CD4-positive, alpha-beta T cell (primary cell): ENCODE measurements at regions not wholly inside any gene's neighbourhood (a gene's known extent, or its start where the extent isn't known, plus 50 kb on each side); places are given as distances from the start of the nearest gene placed in this dataset.

Source experiments
- ATAC-seq: fragments of 200-7000 bp; cut with Tn5 transposase; one replicate; pipeline ENCODE4 v1.10.0; 2022; ENCODE audit warnings: mild to moderate bottlenecking; ENCODE audit not compliant: poor library complexity
- CTCF ChIA-PET: fragments of 350-600 bp; sonication (Branson Sonifier 250); formaldehyde crosslinking; loops from one replicate; lab custom pipeline; 2021; ENCODE audit warnings: antibody characterized with exemption, inconsistent platforms; lab: Charles Lee
- POLR2A ChIA-PET: fragments of 350-600 bp; sonication (Branson Sonifier 250); formaldehyde crosslinking; loops from one replicate; lab custom pipeline; 2021; ENCODE audit warnings: antibody characterized with exemption, inconsistent platforms; lab: Charles Lee
- DNase-seq, 14 experiments: peaks; one replicate each; pipeline ENCODE4 v3.0.0-alpha.2; 2013 to 2020; ENCODE audit warnings: mixed read lengths in 2 of 14
- H3K27ac ChIP-seq, 2 donors: one replicate each; pipeline versions ENCODE4 v1.5.1 to v1.7.0; 2013; ENCODE audit warnings: low read length in 2 of 2, low read depth in 1 of 2, mild to moderate bottlenecking in 1 of 2
- H3K27me3 ChIP-seq, 2 experiments: 1 replicate in 1 of 2; 2 replicates in 1 of 2; pipeline versions ENCODE4 v1.6.1 to v1.7.0; 2013; ENCODE audit warnings: low read length in 2 of 2, control low read depth in 1 of 2, mild to moderate bottlenecking in 1 of 2, moderate library complexity in 1 of 2; ENCODE audit not compliant: insufficient read depth in 2 of 2, control insufficient read depth in 1 of 2
- H3K36me3 ChIP-seq: one replicate; pipeline ENCODE4 v1.6.1; 2013; ENCODE audit warnings: low read length, control low read depth; ENCODE audit not compliant: insufficient read depth
- H3K4me1 ChIP-seq: one replicate; pipeline ENCODE4 v1.6.1; 2013; ENCODE audit warnings: low read length, control low read depth; ENCODE audit not compliant: insufficient read depth
- H3K4me3 ChIP-seq: one replicate; pipeline ENCODE4 v1.5.1; 2013; ENCODE audit warnings: mild to moderate bottlenecking, low read length, moderate library complexity
- H3K9me3 ChIP-seq, 2 experiments: 1 replicate in 1 of 2; 2 replicates in 1 of 2; pipeline versions ENCODE4 v1.6.1 to v1.7.0; 2013; ENCODE audit warnings: low read length in 2 of 2, mild to moderate bottlenecking in 2 of 2, control low read depth in 1 of 2, moderate library complexity in 1 of 2; ENCODE audit not compliant: control insufficient read depth in 1 of 2, insufficient read depth in 1 of 2
- H3K27ac Mint-ChIP-seq: one replicate; pipeline ENCODE4 v1.8.0; 2020; ENCODE audit warnings: mixed read lengths
- H3K27me3 Mint-ChIP-seq: one replicate; pipeline ENCODE4 v1.8.0; 2021; ENCODE audit warnings: mixed read lengths
- H3K36me3 Mint-ChIP-seq: one replicate; pipeline ENCODE4 v1.8.0; 2021; ENCODE audit warnings: low read depth, mixed read lengths
- H3K4me1 Mint-ChIP-seq: one replicate; pipeline ENCODE4 v1.8.0; 2021; ENCODE audit warnings: low read depth, mixed read lengths
- H3K4me3 Mint-ChIP-seq: one replicate; pipeline ENCODE4 v1.8.0; 2020; ENCODE audit warnings: mild to moderate bottlenecking, mixed read lengths
- H3K9me3 Mint-ChIP-seq: one replicate; pipeline ENCODE4 v1.8.0; 2020; ENCODE audit warnings: mixed read lengths
- intact Hi-C, 2 experiments: fragments of 100-400 bp; cut with DNase I in 1 of 2; cut with micrococcal nuclease in 1 of 2; formaldehyde crosslinking; loops; one replicate each; pipeline versions ENCODE4 v1.15.1 to v1.9.0; 2023 to 2025; cut with DNase I, micrococcal nuclease
- TF ChIP-seq, protein P1 (sequence below): fragments of 200-600 bp; IDR thresholded peaks from one replicate; pipeline ENCODE4 v1.8.0; 2022; ENCODE audit warnings: antibody characterized with exemption, mild to moderate bottlenecking

DNA sequence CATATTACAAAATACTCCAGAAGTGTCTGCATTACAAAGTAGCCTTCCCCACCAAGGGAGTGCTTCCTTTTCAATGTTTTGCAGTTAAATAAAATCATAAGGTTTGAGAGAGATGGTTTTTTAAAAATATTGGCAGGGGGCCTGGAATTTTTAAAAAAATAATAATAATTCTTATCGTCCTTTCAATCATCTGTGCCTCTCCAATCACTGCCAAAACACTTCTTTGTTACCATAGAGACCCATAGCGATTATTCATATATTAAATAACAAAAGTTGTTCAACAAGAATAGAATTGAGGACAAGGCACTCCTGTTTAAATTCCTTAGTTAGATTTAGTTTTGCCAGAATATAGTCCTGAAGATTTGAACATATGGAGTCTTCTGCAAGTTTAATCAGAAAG lies 203.1 kb downstream of the FAT4 start:
- CTCF ChIA-PET = no interaction called here
- no peaks in the 10 kb centered on the region for H3K36me3 ChIP-seq

DNA sequence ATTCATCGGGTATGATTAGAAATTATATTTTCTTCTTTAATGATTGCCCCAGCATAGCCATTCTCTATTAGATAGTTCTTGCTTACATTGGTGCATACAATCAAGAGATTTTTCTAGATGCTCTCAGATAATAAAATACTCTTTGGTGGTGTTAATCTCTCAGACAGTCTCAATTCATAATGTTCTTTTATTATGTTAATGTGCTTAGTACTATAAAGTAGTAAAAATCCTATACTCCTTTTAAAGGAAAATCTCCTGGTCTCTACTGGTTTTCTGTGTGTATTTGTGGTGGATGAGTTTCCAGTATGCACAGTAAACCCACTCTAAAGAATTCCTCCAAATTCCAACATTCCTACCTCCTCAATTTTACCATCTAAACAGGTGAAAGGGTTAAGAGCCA lies 203.5 kb downstream of the FAT4 start:
- Mint-ChIP-seq H3K9me3 (peaks cover 4% of the 10 kb centered on the region), H3K36me3 (no peaks in the 10 kb centered on the region), H3K4me1 (no peaks in the 10 kb centered on the region), H3K27ac (no peak overlapping the region), H3K4me3 (no peak overlapping the region), H3K27me3 (no peaks in the 10 kb centered on the region)
- ChIA-PET CTCF (no interaction called here), POLR2A (no interaction called here)
- Histone ChIP-seq H3K27ac (no peak overlapping the region), H3K4me3 (no peak overlapping the region), H3K36me3 (no peaks in the 10 kb centered on the region), H3K9me3 (peaks cover 0 to 8% of the 10 kb centered on the region in 2 experiments), H3K4me1 (no peaks in the 10 kb centered on the region), H3K27me3 (no peaks in the 10 kb centered on the region)
- intact Hi-C loops = no loop called here
- TF ChIP-seq, protein P1, sequence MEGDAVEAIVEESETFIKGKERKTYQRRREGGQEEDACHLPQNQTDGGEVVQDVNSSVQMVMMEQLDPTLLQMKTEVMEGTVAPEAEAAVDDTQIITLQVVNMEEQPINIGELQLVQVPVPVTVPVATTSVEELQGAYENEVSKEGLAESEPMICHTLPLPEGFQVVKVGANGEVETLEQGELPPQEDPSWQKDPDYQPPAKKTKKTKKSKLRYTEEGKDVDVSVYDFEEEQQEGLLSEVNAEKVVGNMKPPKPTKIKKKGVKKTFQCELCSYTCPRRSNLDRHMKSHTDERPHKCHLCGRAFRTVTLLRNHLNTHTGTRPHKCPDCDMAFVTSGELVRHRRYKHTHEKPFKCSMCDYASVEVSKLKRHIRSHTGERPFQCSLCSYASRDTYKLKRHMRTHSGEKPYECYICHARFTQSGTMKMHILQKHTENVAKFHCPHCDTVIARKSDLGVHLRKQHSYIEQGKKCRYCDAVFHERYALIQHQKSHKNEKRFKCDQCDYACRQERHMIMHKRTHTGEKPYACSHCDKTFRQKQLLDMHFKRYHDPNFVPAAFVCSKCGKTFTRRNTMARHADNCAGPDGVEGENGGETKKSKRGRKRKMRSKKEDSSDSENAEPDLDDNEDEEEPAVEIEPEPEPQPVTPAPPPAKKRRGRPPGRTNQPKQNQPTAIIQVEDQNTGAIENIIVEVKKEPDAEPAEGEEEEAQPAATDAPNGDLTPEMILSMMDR = no peak
- ATAC-seq = no peak
- DNase-seq = no peak

More for the DNA sequence above, 203.1 kb downstream of the FAT4 start:
- H3K4me3 ChIP-seq = no peak overlapping the region
- H3K27ac ChIP-seq = no peak overlapping the region
- Mint-ChIP-seq H3K4me1 (no peaks in the 10 kb centered on the region), H3K27ac (no peak overlapping the region), H3K27me3 (no peaks in the 10 kb centered on the region), H3K4me3 (no peak overlapping the region), H3K36me3 (no peaks in the 10 kb centered on the region), H3K9me3 (peaks cover 4% of the 10 kb centered on the region)
- no peaks in the 10 kb centered on the region for H3K4me1 ChIP-seq
- TF ChIP-seq, protein P1 = no peak
- POLR2A ChIA-PET = no interaction called here
- ATAC-seq (no peak), DNase-seq (no peak)
- peaks cover 0 to 4% of the 10 kb centered on the region in 2 experiments for H3K9me3 ChIP-seq
- H3K27me3 ChIP-seq = no peaks in the 10 kb centered on the region
- intact Hi-C loops = no loop called here

DNA sequence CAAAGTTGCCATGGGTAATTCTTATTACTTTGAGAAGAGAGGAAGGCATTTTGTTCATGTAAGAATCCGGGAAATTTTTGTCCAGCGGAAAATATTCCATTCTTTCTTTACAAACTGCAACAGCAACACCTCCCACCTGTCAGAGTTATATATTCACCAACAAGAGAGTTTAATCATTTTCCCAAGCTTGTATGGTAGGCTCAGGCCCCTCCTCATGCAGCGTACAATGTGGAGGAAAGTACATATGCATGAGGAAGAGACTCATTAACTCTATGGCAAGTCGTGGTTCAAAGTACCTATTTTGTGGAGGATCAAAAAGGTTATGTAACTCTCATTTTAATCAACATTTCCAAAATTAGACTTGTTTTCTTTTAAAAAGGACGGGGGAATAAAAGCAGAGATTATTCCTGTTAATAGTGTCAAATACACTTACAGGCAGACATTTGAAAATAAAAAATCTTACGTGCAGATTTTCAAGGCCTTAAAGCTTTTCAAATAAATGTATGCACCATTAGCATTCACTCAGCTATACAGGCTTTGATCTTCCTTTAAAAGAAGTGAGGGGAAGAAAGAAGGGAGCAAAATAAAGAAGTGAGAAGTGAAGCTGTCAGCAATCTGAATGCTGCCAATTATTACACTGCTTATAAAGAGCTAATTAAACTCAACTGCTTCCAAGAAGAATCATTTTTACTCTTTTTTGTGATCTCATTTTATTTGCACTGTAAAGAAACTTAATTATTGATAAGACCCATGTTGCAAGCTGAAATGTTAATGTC lies 204.8 kb downstream of the FAT4 start:
- no peak overlapping the region for H3K4me3 Mint-ChIP-seq
- ATAC-seq (no peak), DNase-seq (no peak)
- H3K36me3 Mint-ChIP-seq = no peaks in the 10 kb centered on the region
- H3K27ac Mint-ChIP-seq = no peak overlapping the region
- Histone ChIP-seq H3K4me1 (no peaks in the 10 kb centered on the region), H3K36me3 (no peaks in the 10 kb centered on the region), H3K27me3 (no peaks in the 10 kb centered on the region), H3K4me3 (no peak overlapping the region), H3K27ac (no peak overlapping the region), H3K9me3 (peaks cover 0 to 8% of the 10 kb centered on the region in 2 experiments)
- ChIA-PET POLR2A (no interaction called here), CTCF (no interaction called here)
- H3K27me3 Mint-ChIP-seq = no peaks in the 10 kb centered on the region
- H3K9me3 Mint-ChIP-seq = peaks cover 6% of the 10 kb centered on the region
- H3K4me1 Mint-ChIP-seq = no peaks in the 10 kb centered on the region
- intact Hi-C loops = no loop called here
- TF ChIP-seq, protein P1 = no peak
